LoVo (cell line): ENCODE measurements at regions not wholly inside any gene's neighbourhood (a gene's known extent, or its start where the extent isn't known, plus 50 kb on each side); places are given as distances from the start of the nearest gene placed in this dataset.
"Not testable (repeated sequence)": the region's sequence is repeated elsewhere in the genome, so short reads cannot be mapped to it uniquely, and the experiment has no call there.

Source experiments
- DNase-seq: peaks from one replicate; pipeline ENCODE4 v3.0.0-alpha.2; 2016; ENCODE audit warnings: low spot score

DNA sequence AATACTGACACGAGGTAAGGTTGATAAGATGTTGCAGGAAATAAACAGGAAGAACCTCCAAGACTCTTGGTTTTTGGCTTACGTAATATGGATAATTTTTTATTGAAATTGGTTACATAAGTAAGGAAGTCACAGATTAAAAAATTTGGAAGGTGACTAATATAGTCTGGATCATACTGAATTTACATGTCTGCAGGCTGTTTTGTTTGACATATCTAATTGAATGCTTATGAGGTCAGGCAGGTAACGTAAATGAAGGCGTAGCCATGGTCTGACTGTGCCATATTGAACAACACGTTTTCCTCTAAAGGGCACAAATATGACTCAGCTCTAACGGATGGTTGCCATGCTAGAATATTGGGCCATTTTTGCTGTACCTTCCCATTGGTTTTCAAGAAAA lies 648.1 kb upstream of the NOVA1 start:
- no peak for DNase-seq

GRCh38 chr14:27253966-27254365 lies 656.1 kb upstream of the NOVA1 start:
- no peak for DNase-seq

- no peak for DNase-seq
These were observed 659.0 kb upstream of the NOVA1 start for GRCh38 chr14:27256805-27257204.

DNA sequence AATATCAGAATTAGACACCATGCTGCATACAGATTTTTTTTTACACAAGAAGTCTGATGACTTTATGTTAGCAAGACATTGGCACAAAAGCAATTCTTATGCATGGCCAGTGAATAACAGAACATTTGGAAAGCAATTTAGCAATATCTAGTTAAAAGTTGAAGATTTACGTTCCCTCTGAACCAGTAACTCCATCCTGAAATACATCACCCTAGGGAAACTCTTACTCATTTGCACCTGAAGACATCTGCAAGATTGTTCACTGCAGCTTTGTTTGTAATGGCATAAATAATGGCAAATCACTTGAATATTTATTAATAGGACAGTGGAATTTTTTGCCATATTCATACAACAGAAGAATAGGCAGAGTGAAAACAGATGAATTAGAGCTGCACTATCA lies 670.0 kb upstream of the NOVA1 start:
- DNase-seq, result no peak

- no peak for DNase-seq
These were observed 672.9 kb upstream of the NOVA1 start for GRCh38 chr14:27270716-27271115.

DNA sequence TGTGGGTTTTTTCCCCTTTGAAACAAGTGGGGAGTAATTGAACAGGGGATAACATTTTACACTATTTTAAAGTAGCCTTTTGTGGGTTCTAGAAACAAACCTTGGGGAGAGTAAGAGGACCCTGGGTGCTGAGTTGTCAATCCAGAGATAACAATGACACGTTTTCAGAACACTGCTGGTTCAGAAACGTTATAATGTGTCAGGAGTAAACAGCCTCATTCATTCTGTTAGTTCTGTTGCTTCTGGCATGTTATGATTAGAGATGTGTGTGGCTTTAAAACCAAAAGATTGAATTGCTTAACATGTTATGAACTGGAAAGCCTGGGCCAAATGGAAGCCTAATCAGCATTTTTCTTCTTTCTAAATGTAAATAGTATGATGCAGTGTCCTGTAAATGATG lies 680.5 kb upstream of the NOVA1 start:
- no peak for DNase-seq

- no peak for DNase-seq
These were observed 707.7 kb upstream of the NOVA1 start for GRCh38 chr14:27305441-27305945.

DNA sequence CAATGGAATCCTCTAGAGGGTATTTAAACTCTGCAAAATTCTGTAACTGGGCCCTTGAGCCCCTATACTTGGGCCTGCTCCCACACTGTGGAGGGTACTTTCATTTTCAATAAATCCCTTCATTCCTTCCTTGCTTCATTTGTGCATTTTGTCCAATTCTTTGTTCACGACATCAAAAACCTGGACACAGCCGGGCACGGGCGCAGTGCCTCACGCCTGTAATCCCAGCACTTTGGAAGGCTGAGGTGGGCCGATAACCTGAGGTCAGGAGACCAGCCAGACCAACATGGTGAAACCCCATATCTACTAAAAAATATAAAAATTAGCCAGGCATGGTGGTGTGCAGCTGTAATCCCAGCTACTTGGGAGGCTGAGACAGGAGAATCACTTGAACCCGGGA lies 714.9 kb upstream of the NOVA1 start:
- DNase-seq, result not testable (repeated sequence)

- DNase-seq, result no peak
These were observed 716.4 kb upstream of the NOVA1 start for GRCh38 chr14:27314231-27314630.

GRCh38 chr14:27315477-27315876 lies 717.6 kb upstream of the NOVA1 start:
- no peak for DNase-seq

GRCh38 chr14:27315947-27316346 lies 718.1 kb upstream of the NOVA1 start:
- DNase-seq, result no peak

DNA sequence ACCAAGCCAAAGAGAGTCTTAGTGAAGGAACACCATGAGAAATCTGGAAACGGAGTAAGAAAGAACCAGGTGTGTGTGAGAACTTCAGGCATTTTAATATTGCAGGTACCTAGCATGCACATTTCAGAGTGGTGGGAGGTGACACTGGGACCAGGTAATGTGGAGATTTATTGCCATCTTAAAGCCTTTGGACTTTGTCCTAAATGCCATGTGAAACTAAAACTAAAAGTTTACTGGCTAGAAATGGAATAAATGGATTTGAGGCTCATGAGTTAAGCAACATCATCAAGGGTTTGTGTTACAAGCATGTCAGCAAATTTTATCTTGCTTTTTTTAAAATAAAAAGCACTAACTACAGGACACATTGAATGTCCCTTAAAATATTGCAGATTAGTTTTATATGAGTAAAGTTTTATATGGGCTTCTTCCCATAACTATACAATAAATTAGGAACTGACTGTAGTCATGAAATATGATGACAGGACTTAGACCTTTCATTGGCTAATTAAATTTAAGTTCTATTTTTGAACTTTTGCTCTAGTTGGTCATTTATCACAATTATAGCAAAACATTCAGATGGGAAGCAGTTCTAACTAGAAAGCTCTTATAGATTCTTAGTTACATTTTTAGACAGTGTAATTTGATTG lies 721.1 kb upstream of the NOVA1 start:
- no peak for DNase-seq

- DNase-seq, result no peak
These were observed 722.4 kb upstream of the NOVA1 start for GRCh38 chr14:27320261-27320660.

- DNase-seq, result no peak
These were observed 729.3 kb upstream of the NOVA1 start for GRCh38 chr14:27327095-27327494.

GRCh38 chr14:27338012-27338411 lies 740.2 kb upstream of the NOVA1 start:
- no peak for DNase-seq

DNA sequence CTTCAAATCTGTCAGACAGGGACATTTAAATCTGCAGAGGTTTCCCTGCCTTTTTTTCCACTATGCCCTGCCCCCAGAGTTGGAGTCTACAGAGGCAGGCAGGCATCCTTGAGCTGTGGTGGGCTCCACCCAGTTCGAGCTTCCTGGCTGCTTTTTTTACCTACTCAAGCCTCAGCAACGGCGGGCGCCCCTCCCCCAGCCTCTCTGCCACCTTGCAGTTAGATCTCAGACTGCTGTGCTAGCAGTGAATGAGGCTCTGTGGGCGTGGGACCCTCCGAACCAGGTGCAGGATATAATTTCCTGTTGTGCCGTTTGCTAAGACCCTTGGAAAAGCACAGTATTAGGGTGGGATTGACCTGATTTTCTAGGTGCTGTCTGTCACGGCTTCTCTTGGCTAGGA lies 765.2 kb upstream of the NOVA1 start:
- DNase-seq, result not testable (repeated sequence)

DNA sequence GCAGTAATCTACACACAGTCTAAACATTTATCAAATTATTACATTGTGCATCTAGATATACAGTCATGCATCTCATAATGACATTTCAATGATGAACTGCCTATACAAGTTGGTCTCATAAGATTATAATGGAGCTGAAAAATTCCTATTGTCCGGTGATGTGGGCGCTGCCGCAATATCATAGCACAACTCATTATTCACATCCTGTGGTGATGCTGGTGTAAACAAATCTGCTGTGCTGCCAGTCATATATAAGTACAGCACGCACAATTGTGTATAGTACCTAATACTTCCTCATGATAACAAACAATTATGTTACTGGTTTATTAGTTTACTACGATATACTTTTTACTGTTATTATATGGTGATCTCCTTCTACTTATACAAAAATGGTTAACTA lies 768.8 kb upstream of the NOVA1 start:
- no peak for DNase-seq

DNA sequence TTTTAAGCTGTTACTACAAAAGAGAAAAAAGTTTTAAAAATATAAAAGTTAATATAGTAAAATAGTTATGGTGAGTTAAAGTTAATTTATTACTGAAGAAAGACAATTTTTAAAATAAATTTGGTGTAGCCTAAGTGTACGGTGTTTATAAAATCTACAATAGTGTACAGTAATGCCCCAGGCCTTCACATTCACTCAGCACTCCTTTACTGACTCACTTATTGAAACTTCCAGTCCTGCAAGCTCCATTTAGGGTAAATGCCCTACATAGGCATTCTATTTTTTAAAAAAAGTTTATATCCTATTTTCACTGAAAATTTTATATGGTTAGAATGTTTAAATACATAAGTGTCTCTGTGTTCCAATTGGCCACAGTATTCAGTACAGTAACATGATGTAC lies 769.5 kb upstream of the NOVA1 start:
- no peak for DNase-seq

GRCh38 chr14:27370074-27370473 lies 772.2 kb upstream of the NOVA1 start:
- DNase-seq, result no peak

DNA sequence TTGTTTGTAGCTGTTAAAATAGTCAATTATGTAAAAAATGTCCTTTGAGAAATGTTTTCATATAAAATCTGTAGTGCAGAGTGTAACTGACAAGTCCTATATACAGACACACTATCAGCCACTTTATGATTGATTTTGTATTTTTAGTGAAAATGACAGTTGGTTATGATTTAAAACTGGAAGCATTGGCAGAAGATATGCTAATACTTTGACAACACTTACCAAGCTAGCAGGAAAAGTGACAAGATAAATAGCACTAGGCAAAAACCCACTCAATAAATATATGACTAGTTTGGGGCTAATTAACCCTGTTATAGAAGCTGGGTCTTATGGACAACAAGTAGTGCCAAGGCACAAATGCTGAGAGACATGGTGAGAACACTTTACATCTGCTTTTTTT lies 772.9 kb upstream of the NOVA1 start:
- DNase-seq, result no peak

GRCh38 chr14:27371209-27371608 lies 773.4 kb upstream of the NOVA1 start:
- no peak for DNase-seq

- DNase-seq, result no peak
These were observed 774.0 kb upstream of the NOVA1 start for GRCh38 chr14:27371868-27372267.

GRCh38 chr14:27372771-27373170 lies 774.9 kb upstream of the NOVA1 start:
- no peak for DNase-seq

GRCh38 chr14:27384124-27384523 lies 786.3 kb upstream of the NOVA1 start:
- DNase-seq, result no peak

DNA sequence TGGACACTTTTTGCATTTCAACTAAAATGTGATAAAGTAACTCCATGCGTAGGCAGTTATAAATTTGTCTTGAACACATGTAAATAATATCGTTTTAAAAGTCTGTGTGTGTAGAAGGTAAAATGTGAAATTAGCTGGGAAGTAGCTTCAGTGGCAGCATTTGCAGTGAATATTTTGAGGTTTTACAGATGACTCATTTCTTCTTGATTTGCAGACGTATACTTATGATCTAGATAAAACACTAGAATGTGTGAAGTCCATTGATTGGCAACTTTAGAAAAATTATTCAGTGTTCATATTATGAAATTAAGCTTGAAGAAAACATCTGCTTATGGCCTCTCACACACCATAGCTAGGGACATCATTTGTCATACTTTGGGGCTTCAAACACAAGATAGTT lies 788.6 kb upstream of the NOVA1 start:
- DNase-seq, result no peak
